ENCODE measurements at regions not wholly inside any gene's neighbourhood (a gene's known extent, or its start where the extent isn't known, plus 50 kb on each side); places are given as distances from the start of the nearest gene placed in this dataset.

DNA sequence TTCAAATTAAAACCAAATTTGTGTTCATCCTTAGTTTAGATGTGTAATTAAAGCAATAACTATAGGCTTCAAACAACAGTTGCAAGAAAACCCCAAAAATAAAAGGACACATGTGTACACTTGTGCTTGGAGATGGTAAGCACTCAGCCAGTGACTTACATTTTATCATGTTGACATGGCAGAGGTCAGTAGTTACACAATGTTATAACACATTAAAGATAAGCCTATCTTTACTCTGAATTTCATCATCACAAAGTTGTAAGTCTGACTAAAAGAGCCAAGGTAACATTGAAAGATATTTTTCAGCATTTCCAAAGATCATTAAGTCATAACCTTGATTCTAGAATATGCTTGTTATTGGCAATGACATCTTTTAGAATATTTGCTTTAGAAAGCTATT lies 98.5 kb upstream of the PNPLA4 start:
- no peaks in the 10 kb centered on the region for H3K4me1 ChIP-seq
- TF ChIP-seq, protein P1, sequence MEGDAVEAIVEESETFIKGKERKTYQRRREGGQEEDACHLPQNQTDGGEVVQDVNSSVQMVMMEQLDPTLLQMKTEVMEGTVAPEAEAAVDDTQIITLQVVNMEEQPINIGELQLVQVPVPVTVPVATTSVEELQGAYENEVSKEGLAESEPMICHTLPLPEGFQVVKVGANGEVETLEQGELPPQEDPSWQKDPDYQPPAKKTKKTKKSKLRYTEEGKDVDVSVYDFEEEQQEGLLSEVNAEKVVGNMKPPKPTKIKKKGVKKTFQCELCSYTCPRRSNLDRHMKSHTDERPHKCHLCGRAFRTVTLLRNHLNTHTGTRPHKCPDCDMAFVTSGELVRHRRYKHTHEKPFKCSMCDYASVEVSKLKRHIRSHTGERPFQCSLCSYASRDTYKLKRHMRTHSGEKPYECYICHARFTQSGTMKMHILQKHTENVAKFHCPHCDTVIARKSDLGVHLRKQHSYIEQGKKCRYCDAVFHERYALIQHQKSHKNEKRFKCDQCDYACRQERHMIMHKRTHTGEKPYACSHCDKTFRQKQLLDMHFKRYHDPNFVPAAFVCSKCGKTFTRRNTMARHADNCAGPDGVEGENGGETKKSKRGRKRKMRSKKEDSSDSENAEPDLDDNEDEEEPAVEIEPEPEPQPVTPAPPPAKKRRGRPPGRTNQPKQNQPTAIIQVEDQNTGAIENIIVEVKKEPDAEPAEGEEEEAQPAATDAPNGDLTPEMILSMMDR (IDR thresholded peaks at IDR 0.05), result no peak

DNA sequence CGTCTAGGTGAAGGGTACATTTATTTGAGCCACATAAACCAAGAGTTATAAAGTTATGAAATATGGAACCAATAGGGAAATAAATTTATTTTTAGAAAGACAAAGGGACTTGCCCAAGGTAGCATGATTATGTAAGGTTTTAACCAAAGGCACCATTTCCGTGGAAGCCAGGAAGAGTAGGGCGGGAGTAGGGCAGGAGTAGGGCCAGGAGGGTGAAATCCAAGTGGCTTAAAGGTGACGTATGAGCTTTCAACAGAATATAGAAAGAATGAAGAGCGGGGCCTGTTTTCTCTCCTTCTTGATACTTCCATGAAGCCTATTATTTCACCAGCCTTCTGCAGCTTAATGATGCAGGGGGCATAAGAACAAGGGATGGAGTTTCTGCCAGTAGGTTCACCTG lies 91.7 kb upstream of the PNPLA4 start:
- intact Hi-C loops (cut with DNase I; ENCODE audit: low total_unique reads), result no loop called here
- Histone ChIP-seq H3K4me1 (no peaks in the 10 kb centered on the region), H3K4me3 (no peak overlapping the region), H3K9me3 (no peaks in the 10 kb centered on the region), H3K27me3 (no peaks in the 10 kb centered on the region), H3K27ac (no peak overlapping the region), H3K36me3 (no peaks in the 10 kb centered on the region)
- TF ChIP-seq, protein P1 (IDR thresholded peaks at IDR 0.05), result no peak
- no peak for DNase-seq

More for the DNA sequence above, 98.5 kb upstream of the PNPLA4 start:
- intact Hi-C loops (cut with DNase I; ENCODE audit: low total_unique reads), result no loop called here
- DNase-seq, result no peak
- Histone ChIP-seq H3K4me3 (no peak overlapping the region), H3K27me3 (no peaks in the 10 kb centered on the region), H3K36me3 (no peaks in the 10 kb centered on the region), H3K27ac (no peak overlapping the region), H3K9me3 (no peaks in the 10 kb centered on the region)

DNA sequence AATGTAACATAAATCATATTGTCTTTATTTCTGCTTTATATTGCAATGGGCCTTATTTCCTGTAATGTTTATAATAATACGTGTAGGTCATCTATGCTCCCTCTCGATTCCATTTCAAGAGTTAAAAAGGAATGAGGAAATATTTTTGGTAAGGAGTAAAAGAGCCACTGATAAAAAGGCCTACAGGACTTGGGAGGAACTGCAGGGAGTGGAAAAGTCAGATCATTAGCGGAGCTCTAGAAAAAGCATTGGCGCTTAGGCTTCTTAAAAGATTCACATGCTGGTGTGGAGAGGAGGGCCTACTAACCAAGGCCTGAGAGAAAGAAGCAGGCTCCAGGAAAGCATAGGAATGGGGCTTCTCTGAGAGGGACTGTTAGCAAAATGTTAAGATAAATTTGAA lies 82.9 kb upstream of the PNPLA4 start:
- H3K27me3 ChIP-seq, result no peaks in the 10 kb centered on the region
- intact Hi-C loops (cut with DNase I; ENCODE audit: low total_unique reads), result no loop called here
- no peak for DNase-seq
- no peaks in the 10 kb centered on the region for H3K4me1 ChIP-seq
- no peaks in the 10 kb centered on the region for H3K36me3 ChIP-seq
- no peak overlapping the region for H3K4me3 ChIP-seq
- no peaks in the 10 kb centered on the region for H3K9me3 ChIP-seq
- TF ChIP-seq, protein P1 (IDR thresholded peaks at IDR 0.05), result no peak
- H3K27ac ChIP-seq, result no peak overlapping the region

DNA sequence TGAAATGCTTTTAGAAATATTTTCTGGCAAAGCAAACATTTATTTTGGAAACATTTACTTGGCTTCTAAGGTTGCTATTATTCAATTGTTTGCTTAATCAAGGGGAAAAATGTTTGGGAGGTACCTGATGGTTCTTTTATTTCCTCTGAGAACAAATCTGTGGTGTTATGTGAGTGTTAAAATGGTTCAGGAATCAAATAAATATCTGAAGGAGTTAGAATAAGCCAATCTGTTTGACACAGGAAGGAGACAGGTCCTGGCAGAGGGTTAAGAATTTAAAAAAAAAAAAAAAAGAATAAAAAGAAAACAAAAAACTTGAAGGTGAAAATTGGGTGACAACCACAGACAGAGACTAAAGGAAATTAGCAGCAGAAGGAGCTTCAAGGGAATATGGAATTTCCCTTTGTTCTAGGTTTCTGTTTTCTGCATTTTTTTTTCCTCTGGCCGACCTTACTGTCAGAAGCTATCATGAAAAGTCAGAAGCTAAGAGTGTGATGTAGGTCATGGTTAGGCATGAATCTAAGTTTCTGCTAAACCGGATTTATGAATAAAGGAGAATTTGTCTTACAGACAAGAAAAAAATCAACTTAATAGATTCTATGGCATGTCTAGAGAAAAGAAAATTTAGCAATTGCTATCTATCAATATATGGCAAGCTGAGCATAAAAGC lies 78.6 kb upstream of the PNPLA4 start:
- no peak for DNase-seq
- intact Hi-C loops (cut with DNase I; ENCODE audit: low total_unique reads), result loop anchor here (10.0 kb wide), 1 partner anchor 709 kb away; no protein-coding TSS in a partner anchor
- Histone ChIP-seq H3K27ac (no peak overlapping the region), H3K4me1 (no peaks in the 10 kb centered on the region), H3K36me3 (no peaks in the 10 kb centered on the region), H3K27me3 (no peaks in the 10 kb centered on the region), H3K9me3 (no peaks in the 10 kb centered on the region), H3K4me3 (no peak overlapping the region)
- TF ChIP-seq, protein P1 (IDR thresholded peaks at IDR 0.05), result no peak

DNA sequence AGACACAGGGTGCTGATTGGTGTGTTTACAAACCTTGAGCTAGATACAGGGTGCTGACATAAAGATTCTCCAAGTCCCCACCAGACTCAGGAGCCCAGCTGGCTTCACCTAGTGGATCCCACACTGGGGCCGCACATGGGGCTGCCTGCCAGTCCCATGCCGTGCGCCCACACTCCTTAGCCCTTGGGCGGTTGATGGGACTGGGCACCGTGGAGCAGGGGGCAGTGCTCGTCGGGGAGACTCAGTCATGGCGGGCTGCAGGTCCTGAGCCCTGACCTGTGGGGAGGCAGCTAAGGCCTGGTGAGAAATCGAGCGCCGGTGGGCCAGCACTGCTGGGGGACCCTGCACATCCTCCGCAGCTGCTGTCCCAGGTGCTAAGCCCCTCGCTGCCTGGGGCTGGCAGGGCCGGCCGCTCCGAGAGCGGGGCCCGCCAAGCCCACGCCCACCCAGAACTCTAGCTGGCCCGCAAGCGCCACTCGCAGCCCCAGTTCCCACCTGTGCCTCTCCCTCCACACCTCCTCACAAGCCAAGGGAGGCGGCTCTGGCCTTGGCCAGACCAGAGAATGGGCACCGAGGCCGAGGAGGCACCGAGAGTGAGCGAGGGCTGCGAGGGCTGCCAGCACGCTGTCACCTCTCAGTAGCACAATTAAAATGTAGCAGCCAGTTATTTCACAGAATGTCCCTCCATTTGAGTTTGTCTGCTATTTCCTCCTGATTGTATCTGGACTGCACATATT lies 76.1 kb upstream of the PNPLA4 start:
- H3K27ac ChIP-seq, result no peak overlapping the region
- no peak overlapping the region for H3K4me3 ChIP-seq
- no peak for DNase-seq
- H3K36me3 ChIP-seq, result no peaks in the 10 kb centered on the region
- peaks cover 0 to 7% (median 0%) of the 10 kb centered on the region in 3 donors for H3K9me3 ChIP-seq
- intact Hi-C loops (cut with DNase I; ENCODE audit: low total_unique reads), result loop anchor here (10.0 kb wide), 1 partner anchor 711 kb away; no protein-coding TSS in a partner anchor
- H3K27me3 ChIP-seq, result no peaks in the 10 kb centered on the region
- TF ChIP-seq, protein P1 (IDR thresholded peaks at IDR 0.05), result no peak
- no peaks in the 10 kb centered on the region for H3K4me1 ChIP-seq
